HG02798 (cell line): ENCODE measurements at regions not wholly inside any gene's neighbourhood (a gene's known extent, or its start where the extent isn't known, plus 50 kb on each side); places are given as distances from the start of the nearest gene placed in this dataset.

Experiments
- ATAC-seq: cut with Tn5 transposase; IDR thresholded peaks from one replicate; pipeline ENCODE4 v1.9.1; 2021; ENCODE audit warnings: mild to moderate bottlenecking; ENCODE audit not compliant: unreplicated experiment, poor library complexity

DNA sequence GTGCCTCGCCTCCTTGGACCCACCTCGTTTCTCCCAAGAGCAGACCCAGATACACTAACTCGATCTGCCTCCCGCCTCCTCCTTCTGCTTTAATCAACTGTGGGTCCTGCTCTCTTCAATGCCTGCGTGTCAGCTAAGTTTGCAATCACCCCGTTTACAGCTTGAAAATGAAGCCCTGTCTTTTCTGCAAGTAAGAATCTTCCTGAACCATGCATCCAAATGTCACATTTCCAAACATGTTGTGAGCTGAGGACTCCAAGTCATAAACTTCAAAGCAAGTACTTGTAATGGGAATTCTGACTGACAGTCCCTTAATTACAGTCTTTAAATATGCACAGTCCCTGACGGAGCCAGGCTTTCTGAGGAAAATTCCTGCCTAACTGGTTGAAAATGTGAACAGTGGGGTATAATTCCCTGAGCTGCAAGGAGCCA is 154.9 kb upstream of the UQCRFS1 start:
- no peak for ATAC-seq

DNA sequence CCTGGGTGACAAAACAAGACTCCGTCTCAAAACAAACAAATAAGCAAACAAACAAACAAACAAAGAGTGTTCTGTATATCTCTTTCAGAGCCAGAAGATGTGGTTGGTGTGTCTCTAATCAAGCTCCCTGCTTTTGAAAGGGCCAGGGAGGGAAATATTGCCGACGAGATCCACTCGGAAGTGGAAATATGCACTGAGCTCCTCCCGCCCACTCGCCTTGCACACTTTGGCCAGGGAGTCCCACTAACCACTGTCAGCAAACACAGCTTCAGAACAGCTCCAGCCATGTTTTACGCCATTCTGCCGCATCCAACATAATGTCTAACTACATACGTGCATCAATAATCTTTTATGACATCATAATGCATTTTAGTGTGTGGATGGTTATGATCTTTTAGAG is 155.5 kb upstream of the VSTM2B start:
- ATAC-seq: no peak

DNA sequence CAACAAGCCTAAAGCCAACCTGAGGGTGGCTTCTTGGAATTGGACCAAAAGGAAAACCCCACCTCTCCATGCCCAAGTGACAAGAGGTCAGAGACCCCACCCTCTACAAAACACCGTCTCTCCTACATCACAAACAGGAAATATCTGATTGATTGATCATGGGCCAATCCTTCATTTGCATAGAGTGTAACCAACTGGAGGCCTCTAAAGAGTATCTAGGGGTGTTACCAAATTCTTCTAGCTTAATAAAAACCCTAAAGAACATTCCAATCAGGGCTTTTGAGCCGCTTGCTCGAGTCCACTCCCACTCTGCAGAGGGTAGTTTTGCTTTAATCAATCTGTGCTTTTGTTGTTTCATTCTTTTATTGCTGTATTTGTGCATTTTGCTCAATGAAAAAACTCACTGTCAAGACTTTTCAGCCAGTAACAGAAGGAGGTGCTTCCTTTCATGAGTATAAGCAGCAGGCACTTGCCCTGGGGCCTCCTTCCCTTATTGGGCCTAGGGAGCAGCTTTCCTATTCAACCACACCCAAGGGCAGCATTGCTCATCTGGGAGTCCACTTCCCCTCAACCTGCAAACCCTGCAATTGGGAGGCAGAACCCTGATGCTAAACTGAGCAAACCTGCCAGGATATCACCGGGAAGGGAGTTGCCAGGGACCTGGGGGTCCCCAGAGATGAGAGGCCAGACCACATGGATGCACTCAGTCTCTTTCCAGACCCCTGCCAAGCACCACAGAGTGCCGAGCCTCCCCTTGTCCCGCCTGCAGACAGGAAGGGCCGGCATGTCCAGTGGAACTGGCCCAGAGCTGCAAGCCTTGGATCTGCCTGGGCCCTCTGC is 154.3 kb upstream of the VSTM2B start:
- no peak for ATAC-seq

DNA sequence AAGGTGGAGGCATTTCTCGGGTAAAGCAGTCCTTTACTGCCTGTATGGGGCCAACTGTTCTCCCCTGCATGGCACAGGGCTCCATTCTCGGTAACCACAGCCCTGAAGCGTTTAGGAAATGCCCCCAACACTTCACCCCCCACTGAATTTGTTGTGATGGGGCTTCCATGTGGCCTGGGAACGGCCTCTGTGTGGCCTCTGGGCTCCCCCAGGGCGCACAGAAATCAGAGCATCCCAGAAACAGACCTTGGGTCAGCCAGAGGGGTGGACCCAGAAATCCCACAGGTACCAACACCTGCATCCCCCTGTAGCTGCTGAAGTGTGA is 153.7 kb upstream of the VSTM2B start:
- no peak for ATAC-seq

DNA sequence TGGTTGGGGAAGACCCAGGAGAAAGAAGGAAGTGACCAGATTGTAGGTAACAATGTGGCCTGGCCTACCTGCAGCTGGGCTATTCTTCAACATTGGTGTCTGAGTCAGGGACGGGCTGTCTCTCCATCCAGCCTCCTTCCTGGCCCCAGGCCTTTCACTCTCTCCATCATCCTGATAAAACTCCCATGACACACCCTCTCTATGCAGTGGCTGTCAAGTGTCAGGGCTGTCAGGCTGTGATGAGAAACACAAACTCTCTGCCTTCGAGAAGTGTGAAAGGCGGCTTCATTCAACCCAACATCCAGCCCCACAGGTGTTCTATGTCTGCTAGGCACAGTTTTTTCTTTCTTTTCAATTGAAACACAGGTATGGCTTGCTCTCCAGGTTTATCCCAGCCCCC is 153.3 kb upstream of the VSTM2B start:
- no peak for ATAC-seq

DNA sequence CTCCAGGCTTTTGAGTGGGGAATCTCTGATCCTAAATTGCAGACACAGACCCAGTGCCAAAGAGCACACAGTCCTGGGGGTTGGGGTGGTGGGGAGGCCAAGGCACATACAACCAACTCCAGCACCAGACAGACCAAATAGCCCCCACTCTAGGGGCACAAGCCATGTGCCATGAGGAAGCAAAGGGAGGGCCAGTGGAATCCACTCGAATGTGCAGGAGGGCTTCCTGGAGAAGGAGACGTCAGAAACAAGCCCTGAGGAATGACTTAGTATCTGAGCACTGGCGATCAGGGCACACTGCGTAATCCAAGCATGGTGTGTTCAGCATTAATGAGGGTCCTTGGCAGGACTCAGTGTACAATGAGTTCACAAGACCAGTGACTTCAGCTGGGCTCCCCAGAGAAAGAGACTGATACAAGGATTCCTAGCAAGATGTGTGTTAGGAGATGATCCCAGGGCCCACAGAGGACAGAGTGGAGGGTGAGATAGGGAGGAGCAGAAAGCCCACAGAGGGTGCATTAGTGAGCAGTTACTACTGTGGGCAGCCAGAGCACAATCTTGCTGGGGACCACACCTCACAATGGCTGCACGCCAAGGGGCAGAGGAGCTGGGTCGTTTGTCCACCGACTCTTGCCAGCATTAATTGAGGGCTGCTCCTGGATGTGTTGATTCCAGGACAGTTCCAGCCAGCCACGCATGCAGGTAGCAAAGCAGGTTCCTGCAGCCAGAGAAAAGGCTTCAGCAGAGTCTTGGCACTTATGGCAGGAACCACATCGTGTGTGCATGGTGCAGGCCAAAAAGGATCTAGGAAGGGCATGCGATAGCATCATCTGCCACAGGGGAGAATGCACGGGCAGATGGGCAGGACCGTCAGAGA is 152.6 kb upstream of the VSTM2B start:
- no peak for ATAC-seq

DNA sequence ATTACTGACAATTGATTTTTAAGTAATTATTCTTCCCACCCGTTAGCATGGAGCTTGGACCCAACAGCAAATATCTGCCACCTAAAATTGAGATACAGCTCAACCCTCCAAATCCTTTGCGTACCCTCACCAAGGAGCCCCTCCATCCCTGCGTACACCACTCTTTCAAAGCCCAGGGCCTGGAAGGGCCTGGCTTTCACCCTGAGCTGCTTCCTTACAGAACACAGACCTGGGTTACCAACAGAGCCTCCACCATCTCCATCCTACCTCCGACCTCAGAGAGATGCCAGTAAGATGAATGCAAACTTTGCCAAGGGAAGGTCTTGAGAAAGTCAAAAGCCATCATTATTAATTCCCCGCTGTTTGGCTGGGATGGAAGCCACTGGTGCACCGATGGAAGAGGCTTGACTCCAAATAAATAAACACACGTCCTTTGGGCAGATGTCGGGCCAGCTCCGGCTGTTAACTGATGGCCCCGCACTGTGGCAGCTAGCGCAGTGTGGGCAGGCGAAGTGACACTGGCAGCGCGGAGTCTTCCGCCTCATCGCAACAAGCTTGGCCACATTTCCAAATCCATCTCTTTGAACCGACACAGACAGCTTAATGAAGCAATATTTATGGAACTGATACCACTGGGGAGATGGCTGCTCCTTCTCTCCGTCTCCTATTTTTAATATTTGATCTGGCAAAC is 150.2 kb upstream of the VSTM2B start:
- ATAC-seq: no peak

DNA sequence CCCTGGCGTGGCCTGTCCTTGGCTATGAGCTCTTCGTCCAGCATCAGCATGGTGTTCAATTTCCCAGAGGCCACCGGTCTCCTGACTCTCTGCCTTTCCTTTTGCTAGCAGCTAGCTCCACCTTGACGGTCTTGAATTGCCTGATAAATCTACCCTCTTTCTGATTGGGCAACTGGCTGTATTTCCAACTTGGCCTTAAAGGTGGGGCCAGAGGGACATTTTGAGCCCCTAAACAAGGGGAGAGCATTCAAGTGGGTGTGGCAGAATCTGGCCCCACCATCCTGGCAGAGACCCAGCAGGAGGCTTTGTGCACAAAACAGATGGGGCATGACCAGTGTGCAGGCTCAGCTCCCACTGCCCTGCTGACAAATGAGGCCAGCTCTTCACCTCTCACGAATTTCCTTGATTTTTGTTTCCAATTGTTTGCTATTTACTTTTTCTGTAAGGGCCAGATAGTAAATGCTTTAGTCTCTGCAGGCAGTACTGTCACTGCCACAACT is 148.9 kb upstream of the VSTM2B start:
- ATAC-seq: no peak

DNA sequence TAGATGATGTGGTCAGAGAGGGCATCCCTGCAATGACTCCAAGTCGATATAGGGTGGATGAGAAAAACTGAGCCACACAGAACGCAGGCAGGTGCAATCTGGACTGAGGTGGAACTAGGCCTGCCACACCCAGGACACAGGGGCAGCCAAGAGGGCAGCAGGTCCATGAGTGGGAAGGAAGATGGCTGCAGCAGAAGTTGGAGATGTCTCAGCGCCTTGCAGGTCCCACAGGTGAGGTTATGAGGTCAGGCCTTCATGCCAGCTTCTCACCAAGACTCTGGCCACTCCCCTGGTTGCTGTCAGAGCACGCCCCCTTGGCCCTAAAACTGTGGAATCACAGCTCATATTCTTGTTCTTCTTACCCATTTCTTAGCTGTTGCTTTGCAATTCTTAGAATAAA is 147.7 kb upstream of the VSTM2B start:
- ATAC-seq: no peak

DNA sequence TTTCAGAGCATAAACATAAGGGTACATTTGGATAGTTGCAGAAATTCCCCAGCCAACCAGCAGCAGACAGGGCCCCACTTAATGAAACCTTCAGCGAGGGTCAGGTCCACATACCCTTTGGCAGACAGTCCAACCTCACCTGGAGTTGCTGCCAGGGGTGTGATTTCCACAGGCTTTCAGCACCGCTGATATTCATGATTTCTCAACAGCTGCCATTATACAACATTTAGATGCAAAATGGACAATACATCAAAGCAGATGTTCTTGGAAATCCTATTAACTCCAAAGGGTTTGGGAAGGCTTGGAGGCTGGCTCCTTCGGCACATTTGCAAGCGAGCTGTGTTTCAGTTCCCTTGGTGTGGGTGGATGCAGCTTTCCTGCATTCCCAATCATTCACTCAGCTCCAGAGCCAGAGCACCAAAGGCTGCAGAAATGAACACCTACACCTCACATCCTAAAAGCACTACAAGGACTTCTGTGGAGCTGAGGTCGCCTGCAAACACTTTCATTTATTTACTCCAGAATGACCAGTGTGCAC is 147.2 kb upstream of the VSTM2B start:
- ATAC-seq: no peak

DNA sequence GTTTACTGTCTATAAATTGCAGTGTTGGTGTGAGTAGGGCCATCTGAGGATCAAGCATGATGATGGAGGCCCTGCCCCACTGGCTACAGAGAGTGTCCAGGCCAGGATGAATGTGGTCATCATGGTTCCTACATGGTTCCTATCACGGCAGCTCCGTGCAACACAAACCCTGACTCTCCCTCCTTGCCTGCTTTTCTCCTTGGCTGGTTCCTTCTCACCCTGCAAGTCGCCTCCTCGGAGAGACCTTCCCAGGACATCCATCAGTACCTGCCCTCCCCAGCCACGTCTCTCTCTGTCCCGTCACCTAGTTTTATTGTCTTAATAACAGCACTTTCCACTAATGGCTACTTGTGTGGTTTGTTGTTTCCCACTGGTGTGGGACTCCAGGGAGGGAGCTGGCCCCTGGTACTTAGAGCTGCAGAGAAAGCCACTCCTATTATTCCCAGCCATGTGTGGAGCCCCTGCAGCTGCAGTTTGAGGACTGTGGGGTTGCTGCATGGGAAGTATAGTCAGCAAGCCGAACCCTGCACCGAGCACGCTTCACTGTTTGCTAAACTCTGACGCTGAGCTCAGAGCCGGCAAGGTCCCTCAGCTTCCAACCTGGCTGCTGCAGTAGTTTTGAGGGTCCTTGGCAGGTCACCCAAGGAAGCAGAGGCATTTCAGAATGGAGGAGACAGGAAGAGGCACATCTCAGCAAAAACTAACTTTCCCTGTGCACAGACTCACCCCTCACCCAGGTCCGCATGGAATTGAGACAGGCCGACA is 146.4 kb upstream of the VSTM2B start:
- ATAC-seq: no peak

DNA sequence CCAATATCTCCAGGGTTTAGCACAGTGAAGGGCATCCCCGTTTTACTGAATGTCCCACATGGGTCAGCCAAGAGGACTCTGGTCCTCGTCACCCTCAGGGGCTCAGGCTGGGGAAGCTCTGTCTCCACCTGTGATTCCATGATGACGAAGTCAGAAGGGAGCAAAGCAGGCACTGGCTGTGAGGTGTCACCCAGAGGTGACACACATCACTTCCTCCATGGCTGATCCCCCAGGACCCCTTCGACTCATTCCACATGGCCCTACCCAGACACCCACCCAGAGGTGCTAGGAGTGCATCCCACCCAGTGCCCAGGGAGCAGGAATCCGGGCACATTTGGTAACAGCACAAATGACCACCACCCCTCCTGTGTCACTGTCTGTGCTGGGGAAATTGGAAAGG is 145.2 kb upstream of the VSTM2B start:
- ATAC-seq: no peak

DNA sequence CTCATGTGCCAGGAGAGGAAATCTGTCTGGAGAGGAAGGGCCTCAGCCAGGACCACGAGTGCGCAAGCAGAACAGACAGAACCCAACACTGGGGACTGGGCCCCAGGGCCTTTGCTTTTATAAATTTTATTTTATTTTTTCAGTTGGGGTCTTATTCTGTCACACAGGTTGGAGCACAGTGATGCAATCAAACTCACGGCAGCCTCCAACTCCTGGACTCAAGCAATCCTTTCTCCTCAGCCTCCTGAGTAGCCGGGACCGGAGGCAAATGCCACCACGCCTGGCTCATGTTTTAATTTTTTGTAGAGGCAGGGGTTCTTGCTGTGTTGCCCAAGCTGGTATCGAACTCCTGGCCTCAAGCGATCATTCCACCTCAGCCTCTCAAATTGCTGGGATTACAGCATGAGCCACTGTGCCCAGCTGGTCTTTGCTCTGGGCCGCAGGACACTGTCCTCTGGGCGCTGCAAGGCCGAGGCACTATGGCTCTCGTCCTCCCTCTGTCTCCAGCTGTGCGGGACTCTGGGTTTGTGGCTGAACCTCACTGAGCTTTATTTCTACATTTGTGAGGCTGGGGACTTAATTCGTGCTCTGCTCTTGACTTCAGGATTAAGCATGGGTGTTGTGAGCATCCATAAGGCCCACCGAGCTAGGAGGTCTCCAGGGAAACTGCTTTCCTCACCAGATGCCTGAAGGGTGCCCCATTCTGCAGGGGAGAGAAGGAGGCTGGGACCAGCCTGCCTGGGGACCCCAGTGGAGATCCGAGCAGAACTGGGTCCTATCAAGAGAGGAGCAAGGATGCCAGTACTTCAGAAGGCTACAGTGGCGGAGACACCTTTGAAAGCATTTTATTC is 144.2 kb upstream of the VSTM2B start:
- ATAC-seq: no peak

DNA sequence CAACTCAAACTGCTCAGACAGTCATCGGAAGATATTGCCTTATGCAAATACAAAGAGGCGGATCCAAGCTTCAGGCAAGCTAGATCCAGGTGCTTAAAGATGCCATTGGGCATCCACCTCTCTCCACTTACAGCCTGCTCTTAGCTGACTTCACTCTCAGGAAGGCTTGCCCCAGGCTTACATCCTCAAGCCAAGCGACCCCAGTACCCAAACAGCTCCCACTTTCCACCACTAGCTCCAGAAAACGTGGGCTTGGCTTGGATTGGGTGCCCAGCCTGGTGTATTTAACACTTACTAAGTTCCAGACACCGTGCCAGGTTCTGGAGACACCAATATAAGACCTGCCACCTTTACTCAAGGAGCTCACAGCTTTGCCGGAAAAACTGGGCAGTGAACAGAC is 142.1 kb upstream of the VSTM2B start:
- no peak for ATAC-seq

DNA sequence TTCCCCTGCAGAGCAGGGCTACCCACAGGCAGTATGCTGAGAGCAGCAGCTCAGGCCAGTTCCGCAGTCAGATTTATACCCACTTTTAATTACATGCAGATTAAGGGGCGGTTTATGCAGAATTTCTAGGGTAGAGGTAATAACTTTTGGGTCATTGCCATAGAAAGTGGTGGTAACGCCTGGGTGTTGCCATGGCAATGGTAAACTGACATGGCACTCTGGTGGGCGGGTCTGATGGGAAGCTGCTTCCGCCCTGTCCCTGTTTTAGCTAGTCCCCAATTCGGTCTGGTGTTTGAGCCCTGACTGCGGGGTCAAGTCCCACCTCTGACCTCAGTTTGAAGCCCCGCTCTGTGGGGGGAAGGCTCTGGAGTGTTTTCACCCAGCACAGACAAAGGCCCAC is 141.1 kb upstream of the VSTM2B start:
- no peak for ATAC-seq

DNA sequence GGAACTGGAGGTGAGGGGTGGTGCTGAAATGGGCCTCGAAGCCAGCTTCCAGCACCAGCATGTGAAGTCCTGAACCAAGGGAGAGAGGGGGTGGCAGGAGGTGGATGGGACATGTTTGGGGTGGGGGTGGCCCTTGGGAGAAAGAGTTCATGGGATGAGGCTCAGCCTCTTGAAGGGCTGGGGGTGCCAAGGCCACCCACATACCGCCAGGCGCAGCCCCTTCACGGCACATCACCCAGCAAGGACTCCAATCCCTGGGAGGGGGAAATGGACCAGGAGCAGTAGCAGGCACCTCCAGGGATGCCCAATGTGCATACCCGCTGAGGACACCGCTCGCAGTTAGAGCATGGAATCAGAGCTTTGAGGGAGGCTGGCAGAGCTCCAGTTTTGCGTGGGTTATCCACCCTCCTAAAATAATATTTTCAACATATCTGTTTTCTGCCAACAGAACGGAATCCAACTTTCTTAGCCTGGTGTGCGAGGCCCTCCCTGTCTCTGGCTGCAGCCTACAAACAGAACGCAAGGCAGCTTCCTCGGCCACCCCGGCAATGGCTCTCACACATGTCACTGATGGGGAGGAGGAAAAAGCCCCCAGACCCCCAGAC is 140.5 kb upstream of the VSTM2B start:
- ATAC-seq: no peak

DNA sequence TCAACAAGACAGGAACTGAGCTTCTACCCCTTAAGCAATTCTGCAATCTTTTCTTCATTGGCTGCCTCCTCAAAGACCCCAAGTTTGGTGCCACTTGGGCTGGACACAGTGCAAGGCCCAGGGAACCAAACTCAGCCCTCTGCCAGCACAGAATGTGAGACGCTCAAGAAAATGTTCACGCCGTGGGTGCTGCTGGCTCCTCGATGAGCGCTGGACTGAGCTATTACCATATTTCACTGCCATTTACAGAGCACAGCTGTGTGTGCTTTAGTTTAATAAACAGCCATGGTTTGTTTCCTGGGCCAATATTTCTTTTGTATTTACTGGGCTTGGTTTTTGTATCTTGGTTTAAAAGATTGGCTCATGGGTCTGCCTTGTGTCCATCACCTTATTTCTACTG is 138.8 kb upstream of the VSTM2B start:
- no peak for ATAC-seq

DNA sequence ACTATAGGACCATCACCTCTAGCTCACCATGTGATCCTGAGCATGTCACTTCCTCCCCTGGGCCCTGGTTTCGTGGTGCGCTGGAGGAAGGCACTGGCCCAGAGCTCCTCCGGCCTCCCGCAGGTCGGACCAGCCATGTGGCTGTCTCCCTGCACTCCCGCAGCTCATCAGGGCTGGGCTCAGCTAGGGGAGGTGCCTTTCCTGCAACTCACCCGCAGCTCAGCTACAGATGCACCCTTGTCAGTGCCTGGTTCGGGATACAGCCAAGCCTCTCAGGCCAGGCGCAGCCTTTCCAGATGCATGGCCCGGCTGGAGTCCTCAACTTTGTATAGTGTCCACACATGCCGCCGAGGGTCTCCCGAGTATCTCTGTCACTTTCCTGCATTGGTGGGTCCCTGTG is 138.2 kb upstream of the VSTM2B start:
- ATAC-seq: no peak

DNA sequence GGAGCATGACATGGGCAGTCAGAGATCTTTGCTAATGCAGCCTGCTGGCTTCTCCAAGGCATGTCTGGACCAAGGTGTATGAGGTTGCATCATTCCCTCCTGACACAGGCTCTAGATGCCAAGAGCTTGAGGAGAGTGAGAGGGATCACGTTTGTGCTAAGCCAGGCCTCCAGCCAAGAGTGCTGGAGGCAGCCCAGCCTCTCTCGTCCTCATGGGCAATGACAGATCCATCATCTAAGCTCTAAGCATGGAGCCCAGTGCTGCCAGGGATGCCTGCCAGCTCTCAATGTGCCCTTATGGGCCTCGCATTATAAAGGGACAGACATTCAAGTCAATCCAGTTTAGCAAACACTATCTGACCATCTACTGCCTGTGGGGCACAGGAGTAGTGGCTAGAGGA is 136.3 kb upstream of the VSTM2B start:
- no peak for ATAC-seq
